Calu3 (cell line): ENCODE measurements at regions not wholly inside any gene's neighbourhood (a gene's known extent, or its start where the extent isn't known, plus 50 kb on each side); places are given as distances from the start of the nearest gene placed in this dataset.

Experiments
- BruUV-seq: library from RNA; stranded (reverse); fragments of 400-500 nt; replicated peaks from 2 replicates; lab custom pipeline; 2021; lab: Mats Ljungman, UMichigan
- CTCF ChIA-PET: fragments of 300-600 bp; sonication (Branson Sonifier 250); formaldehyde crosslinking; loops from one replicate; lab custom pipeline; 2022; ENCODE audit warnings: antibody characterized with exemption; lab: Charles Lee
- DNase-seq: peaks from one replicate; pipeline ENCODE4 v3.0.0; 2022
- H3K27ac Mint-ChIP-seq: one replicate; pipeline ENCODE4 v1.8.0; 2022; ENCODE audit warnings: mixed read lengths; ENCODE audit not compliant: unreplicated experiment
- H3K27me3 Mint-ChIP-seq: one replicate; pipeline ENCODE4 v1.8.0; 2022; ENCODE audit warnings: mixed read lengths; ENCODE audit not compliant: unreplicated experiment
- H3K36me3 Mint-ChIP-seq: one replicate; pipeline ENCODE4 v1.8.0; 2022; ENCODE audit warnings: mild to moderate bottlenecking, moderate library complexity, mixed read lengths; ENCODE audit not compliant: insufficient read depth, unreplicated experiment
- H3K4me1 Mint-ChIP-seq: one replicate; pipeline ENCODE4 v1.8.0; 2022; ENCODE audit warnings: mild to moderate bottlenecking, low read depth, mixed read lengths; ENCODE audit not compliant: unreplicated experiment
- H3K4me3 Mint-ChIP-seq: one replicate; pipeline ENCODE4 v1.8.0; 2022; ENCODE audit warnings: mild to moderate bottlenecking, low read depth, moderate library complexity, mixed read lengths; ENCODE audit not compliant: unreplicated experiment
- H3K9me3 Mint-ChIP-seq: one replicate; pipeline ENCODE4 v1.8.0; 2022; ENCODE audit warnings: low read depth, mixed read lengths; ENCODE audit not compliant: unreplicated experiment
- intact Hi-C: fragments of 100-400 bp; cut with micrococcal nuclease; formaldehyde crosslinking; loops from one replicate; pipeline ENCODE4 v1.10.0; 2022; ENCODE audit not compliant: unreplicated experiment
- TF ChIP-seq, protein P1 (sequence below): fragments of 200-600 bp; IDR thresholded peaks from one replicate; pipeline ENCODE4 v1.8.0; 2022; ENCODE audit warnings: antibody characterized with exemption; ENCODE audit not compliant: unreplicated experiment

DNA sequence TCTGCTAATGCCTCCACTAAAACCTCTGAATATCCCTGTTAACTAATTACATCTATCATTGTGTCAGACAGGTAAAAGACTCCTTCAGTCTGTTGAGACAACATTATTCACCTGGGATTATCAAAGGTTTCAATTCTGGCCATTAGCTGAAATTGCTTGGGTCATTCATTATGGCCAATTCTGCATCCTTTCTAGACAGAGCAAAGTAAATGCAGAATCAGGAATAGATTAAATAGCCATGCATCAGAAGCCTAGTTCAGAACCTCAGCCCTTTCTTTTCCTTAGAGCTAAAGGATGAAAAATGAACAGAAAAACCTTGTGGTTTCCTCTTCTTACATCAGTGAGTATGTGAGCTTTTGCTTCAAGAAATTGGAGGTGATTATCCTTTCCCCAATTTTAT lies 665.4 kb upstream of the CAMK1G start:
- TF ChIP-seq, protein P1, sequence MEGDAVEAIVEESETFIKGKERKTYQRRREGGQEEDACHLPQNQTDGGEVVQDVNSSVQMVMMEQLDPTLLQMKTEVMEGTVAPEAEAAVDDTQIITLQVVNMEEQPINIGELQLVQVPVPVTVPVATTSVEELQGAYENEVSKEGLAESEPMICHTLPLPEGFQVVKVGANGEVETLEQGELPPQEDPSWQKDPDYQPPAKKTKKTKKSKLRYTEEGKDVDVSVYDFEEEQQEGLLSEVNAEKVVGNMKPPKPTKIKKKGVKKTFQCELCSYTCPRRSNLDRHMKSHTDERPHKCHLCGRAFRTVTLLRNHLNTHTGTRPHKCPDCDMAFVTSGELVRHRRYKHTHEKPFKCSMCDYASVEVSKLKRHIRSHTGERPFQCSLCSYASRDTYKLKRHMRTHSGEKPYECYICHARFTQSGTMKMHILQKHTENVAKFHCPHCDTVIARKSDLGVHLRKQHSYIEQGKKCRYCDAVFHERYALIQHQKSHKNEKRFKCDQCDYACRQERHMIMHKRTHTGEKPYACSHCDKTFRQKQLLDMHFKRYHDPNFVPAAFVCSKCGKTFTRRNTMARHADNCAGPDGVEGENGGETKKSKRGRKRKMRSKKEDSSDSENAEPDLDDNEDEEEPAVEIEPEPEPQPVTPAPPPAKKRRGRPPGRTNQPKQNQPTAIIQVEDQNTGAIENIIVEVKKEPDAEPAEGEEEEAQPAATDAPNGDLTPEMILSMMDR, result no peak
- BruUV-seq, result no TSS peak
- no peak for DNase-seq
- Mint-ChIP-seq H3K27me3 (no peaks in the 10 kb centered on the region), H3K36me3 (no peaks in the 10 kb centered on the region), H3K4me1 (no peaks in the 10 kb centered on the region), H3K27ac (no peak overlapping the region), H3K9me3 (peaks cover 16% of the 10 kb centered on the region), H3K4me3 (no peak overlapping the region)
- intact Hi-C loops, result no loop called here
- CTCF ChIA-PET, result no interaction called here

DNA sequence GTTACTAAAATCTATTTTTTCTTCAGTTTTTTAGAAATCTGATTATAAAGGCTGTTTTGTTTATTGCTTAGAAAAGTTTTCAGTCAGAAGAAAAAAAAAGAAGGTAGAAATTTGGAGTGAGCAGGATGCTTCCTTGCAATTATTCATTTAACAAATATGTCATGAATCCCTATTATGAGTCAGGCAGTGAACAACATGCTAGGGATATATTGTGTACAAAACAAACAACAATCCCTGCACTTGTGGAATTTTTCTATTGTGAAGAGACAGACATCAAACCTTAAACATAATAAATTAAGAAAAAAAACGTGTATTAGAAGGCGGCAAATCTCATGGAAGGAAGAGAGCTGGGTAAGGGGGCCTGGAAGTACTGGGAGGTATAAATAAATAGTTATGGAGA lies 664.1 kb upstream of the CAMK1G start:
- H3K9me3 Mint-ChIP-seq, result peaks cover 13% of the 10 kb centered on the region
- no peak overlapping the region for H3K4me3 Mint-ChIP-seq
- no peaks in the 10 kb centered on the region for H3K36me3 Mint-ChIP-seq
- no TSS peak for BruUV-seq
- no peaks in the 10 kb centered on the region for H3K4me1 Mint-ChIP-seq
- CTCF ChIA-PET, result no interaction called here
- H3K27ac Mint-ChIP-seq, result no peak overlapping the region
- no peak for DNase-seq
- TF ChIP-seq, protein P1, result no peak
- peaks cover 2% of the 10 kb centered on the region for H3K27me3 Mint-ChIP-seq
- intact Hi-C loops, result no loop called here

DNA sequence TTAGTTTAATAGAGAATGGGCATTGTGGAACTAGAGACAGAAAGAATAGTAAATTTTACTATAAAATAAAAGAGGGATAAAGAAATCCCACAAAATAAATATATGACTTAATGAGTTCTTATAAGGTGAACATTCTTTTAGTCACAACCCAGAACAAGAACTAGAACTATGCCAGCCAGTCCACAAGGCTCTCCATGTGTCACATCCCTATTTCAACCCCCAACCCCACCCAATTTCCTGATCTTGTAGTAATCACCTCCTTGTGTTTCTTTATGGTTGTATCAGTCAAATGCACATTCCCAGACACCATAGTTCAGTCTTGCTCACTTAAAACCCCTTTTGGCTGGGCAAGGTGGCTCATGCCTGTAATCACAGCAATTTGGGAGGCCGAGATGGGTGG lies 662.3 kb upstream of the CAMK1G start:
- CTCF ChIA-PET, result no interaction called here
- intact Hi-C loops, result no loop called here
- Mint-ChIP-seq H3K4me1 (no peaks in the 10 kb centered on the region), H3K4me3 (no peak overlapping the region), H3K27ac (no peak overlapping the region), H3K27me3 (peaks cover 21% of the 10 kb centered on the region), H3K36me3 (no peaks in the 10 kb centered on the region), H3K9me3 (peaks cover 11% of the 10 kb centered on the region)
- BruUV-seq, result no TSS peak
- no peak for DNase-seq
- TF ChIP-seq, protein P1, result no peak

DNA sequence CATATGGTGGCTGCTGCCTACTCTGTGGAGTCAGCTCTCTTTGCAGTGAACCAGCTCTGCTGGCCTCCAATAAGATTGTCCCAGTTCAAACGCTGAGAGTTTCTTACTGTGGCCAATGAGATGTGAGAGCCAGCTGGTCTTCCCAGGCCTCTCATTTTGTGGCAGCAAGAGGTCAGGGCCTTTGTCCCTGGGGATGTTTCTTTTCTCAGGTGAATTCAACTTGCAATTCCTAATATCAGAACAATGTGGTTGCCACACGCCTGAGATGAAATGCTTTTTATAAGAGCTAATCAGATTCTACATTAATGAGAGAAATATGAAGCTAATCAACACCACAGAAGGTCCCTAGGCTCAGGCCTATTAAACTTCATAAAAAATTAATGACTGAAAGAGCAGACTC lies 660.1 kb upstream of the CAMK1G start:
- Mint-ChIP-seq H3K4me1 (no peaks in the 10 kb centered on the region), H3K9me3 (peaks cover 11% of the 10 kb centered on the region), H3K27me3 (peaks cover 25% of the 10 kb centered on the region), H3K36me3 (no peaks in the 10 kb centered on the region), H3K4me3 (no peak overlapping the region), H3K27ac (no peak overlapping the region)
- no TSS peak for BruUV-seq
- TF ChIP-seq, protein P1, result no peak
- intact Hi-C loops, result no loop called here
- CTCF ChIA-PET, result interaction anchor here (0.6 kb wide), 1 partner anchor 906 kb away, joined by 3 read pairs; no protein-coding TSS in a partner anchor
- no peak for DNase-seq
